ENCODE measurements at regions not wholly inside any gene's neighbourhood (a gene's known extent, or its start where the extent isn't known, plus 50 kb on each side); places are given as distances from the start of the nearest gene placed in this dataset.

DNA sequence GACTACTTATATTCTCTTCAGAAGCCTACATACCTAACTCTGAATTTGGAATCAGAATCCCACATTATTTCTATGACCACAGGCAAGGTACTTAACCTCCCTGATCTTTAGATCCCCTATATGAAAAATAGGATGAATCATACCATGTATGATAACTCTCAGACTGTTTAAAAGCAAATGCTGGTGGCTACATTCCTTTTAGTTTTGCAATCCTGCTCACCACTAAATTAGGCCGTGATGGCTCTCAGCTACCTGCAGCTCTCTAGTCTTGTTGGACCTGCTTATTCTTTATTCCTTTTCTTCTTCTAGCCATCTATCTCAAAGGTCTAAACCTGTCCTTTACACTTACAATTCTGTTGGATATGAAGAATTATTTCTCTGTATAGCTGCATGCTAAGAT lies 303.4 kb upstream of the ATP10B start:
- H3K9me3 ChIP-seq (ENCODE audit: low read depth, low read length), result no peaks in the 10 kb centered on the region
- no peaks in the 10 kb centered on the region for H3K36me3 ChIP-seq (ENCODE audit: insufficient read depth, low read length)
- H2AFZ ChIP-seq (ENCODE audit: low read length), result no peak overlapping the region
- H3K4me3 ChIP-seq (ENCODE audit: insufficient read depth, low read length), result no peak overlapping the region
- no peaks in the 10 kb centered on the region for H3K79me2 ChIP-seq (ENCODE audit: insufficient read depth, low read length)
- no peak for TF ChIP-seq CTCF (IDR thresholded peaks at IDR 0.05; ENCODE audit: extremely low read depth, low read depth, low read length)
- H3K4me1 ChIP-seq (ENCODE audit: insufficient read depth, low read length), result no peaks in the 10 kb centered on the region
- no peak for DNase-seq (ENCODE audit: insufficient read length, low spot score, missing footprints)
- no peaks in the 10 kb centered on the region for H4K20me1 ChIP-seq (ENCODE audit: insufficient read depth, low read length)
- H3K4me2 ChIP-seq (ENCODE audit: insufficient read depth, low read length), result no peak overlapping the region
- no peak overlapping the region for H3K27ac ChIP-seq (ENCODE audit: low read depth, low read length)
- H3K27me3 ChIP-seq (ENCODE audit: insufficient read depth, low read length), result no peaks in the 10 kb centered on the region

DNA sequence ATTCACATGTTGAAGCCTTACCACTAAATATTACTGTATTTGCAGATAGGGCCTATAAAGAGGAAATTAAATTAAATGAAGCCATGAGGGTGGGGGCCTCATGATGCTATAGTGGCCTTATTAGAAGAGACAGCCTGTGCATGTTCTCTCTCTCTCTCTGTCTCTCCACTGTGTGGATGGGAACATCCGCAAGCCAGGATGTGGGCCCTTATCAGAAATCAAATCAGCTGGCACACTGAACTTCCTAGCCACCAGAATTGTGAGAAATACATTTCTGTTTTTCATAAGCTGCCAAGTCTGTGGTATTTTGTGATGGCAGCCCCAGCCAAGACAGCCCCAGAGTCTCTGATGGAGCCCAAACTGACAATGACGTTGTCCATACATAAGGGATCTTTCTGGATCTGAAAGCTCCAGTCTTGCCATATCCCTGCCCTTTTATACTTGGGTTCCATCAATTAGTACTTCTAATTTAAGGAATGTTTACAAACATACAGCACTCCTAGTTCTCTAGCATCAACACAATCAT lies 300.5 kb upstream of the ATP10B start:
- no peaks in the 10 kb centered on the region for H3K4me1 ChIP-seq (ENCODE audit: insufficient read depth, low read length)
- no peaks in the 10 kb centered on the region for H3K36me3 ChIP-seq (ENCODE audit: insufficient read depth, low read length)
- H3K4me3 ChIP-seq (ENCODE audit: insufficient read depth, low read length), result no peak overlapping the region
- no peak for TF ChIP-seq CTCF (IDR thresholded peaks at IDR 0.05; ENCODE audit: extremely low read depth, low read depth, low read length)
- H3K4me2 ChIP-seq (ENCODE audit: insufficient read depth, low read length), result no peak overlapping the region
- H3K27me3 ChIP-seq (ENCODE audit: insufficient read depth, low read length), result no peaks in the 10 kb centered on the region
- no peaks in the 10 kb centered on the region for H4K20me1 ChIP-seq (ENCODE audit: insufficient read depth, low read length)
- no peak overlapping the region for H3K27ac ChIP-seq (ENCODE audit: low read depth, low read length)
- H3K79me2 ChIP-seq (ENCODE audit: insufficient read depth, low read length), result no peaks in the 10 kb centered on the region
- no peaks in the 10 kb centered on the region for H3K9me3 ChIP-seq (ENCODE audit: low read depth, low read length)
- DNase-seq (ENCODE audit: insufficient read length, low spot score, missing footprints), result no peak
- no peak overlapping the region for H2AFZ ChIP-seq (ENCODE audit: low read length)

DNA sequence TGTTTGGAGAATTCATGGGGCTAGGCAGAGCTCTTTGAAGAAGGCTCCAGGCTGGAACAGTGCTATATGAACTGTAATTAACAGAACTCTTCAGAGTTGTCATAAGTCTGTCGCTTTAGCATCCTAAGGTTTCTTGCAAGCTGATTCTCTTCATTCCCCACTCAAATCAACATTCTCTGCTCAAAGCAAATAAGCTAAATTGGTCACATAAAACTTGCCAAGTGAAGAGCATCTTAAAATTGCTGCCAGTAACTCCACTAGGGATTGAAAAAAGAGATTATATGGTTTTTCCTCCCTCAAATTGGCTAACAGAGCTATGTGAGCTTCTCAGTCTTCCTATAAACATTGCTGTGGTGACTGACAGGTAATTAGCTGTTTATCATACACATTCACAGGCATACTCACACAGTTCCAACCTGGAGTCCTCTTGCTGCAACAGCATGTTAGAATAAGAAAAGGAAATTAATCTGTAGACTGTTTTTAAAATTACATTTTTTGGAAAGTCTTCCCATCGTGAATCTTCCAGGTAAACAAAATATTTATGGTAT lies 298.5 kb upstream of the ATP10B start:
- H3K36me3 ChIP-seq (ENCODE audit: insufficient read depth, low read length), result no peaks in the 10 kb centered on the region

GRCh38 chr5:161149078-161149477 lies 297.1 kb upstream of the ATP10B start:
- TF ChIP-seq CTCF (IDR thresholded peaks at IDR 0.05; ENCODE audit: extremely low read depth, low read depth, low read length), result no peak
- DNase-seq (ENCODE audit: insufficient read length, low spot score, missing footprints), result no peak
- H3K27me3 ChIP-seq (ENCODE audit: insufficient read depth, low read length), result no peaks in the 10 kb centered on the region
- no peaks in the 10 kb centered on the region for H3K79me2 ChIP-seq (ENCODE audit: insufficient read depth, low read length)
- no peak overlapping the region for H3K27ac ChIP-seq (ENCODE audit: low read depth, low read length)
- no peaks in the 10 kb centered on the region for H3K36me3 ChIP-seq (ENCODE audit: insufficient read depth, low read length)
- no peaks in the 10 kb centered on the region for H3K9me3 ChIP-seq (ENCODE audit: low read depth, low read length)
- H3K4me1 ChIP-seq (ENCODE audit: insufficient read depth, low read length), result no peaks in the 10 kb centered on the region
- no peak overlapping the region for H3K4me3 ChIP-seq (ENCODE audit: insufficient read depth, low read length)
- H2AFZ ChIP-seq (ENCODE audit: low read length), result no peak overlapping the region
- no peaks in the 10 kb centered on the region for H4K20me1 ChIP-seq (ENCODE audit: insufficient read depth, low read length)
- no peak overlapping the region for H3K4me2 ChIP-seq (ENCODE audit: insufficient read depth, low read length)

More for the DNA sequence above, 298.5 kb upstream of the ATP10B start:
- H3K9me3 ChIP-seq (ENCODE audit: low read depth, low read length), result no peaks in the 10 kb centered on the region
- no peak overlapping the region for H3K4me2 ChIP-seq (ENCODE audit: insufficient read depth, low read length)
- no peak for TF ChIP-seq CTCF (IDR thresholded peaks at IDR 0.05; ENCODE audit: extremely low read depth, low read depth, low read length)
- H3K4me3 ChIP-seq (ENCODE audit: insufficient read depth, low read length), result no peak overlapping the region
- H3K79me2 ChIP-seq (ENCODE audit: insufficient read depth, low read length), result no peaks in the 10 kb centered on the region
- H3K4me1 ChIP-seq (ENCODE audit: insufficient read depth, low read length), result no peaks in the 10 kb centered on the region
- no peak overlapping the region for H3K27ac ChIP-seq (ENCODE audit: low read depth, low read length)
- H3K27me3 ChIP-seq (ENCODE audit: insufficient read depth, low read length), result no peaks in the 10 kb centered on the region
- H2AFZ ChIP-seq (ENCODE audit: low read length), result no peak overlapping the region
- DNase-seq (ENCODE audit: insufficient read length, low spot score, missing footprints), result no peak
- no peaks in the 10 kb centered on the region for H4K20me1 ChIP-seq (ENCODE audit: insufficient read depth, low read length)

Data from osteoblast (primary cell).